Caco-2 (cell line): ENCODE measurements at regions not wholly inside any gene's neighbourhood (a gene's known extent, or its start where the extent isn't known, plus 50 kb on each side); places are given as distances from the start of the nearest gene placed in this dataset.

Experiments
- BruUV-seq: library from RNA; stranded (reverse); fragments of 400-500 nt; replicated peaks from 2 replicates; lab custom pipeline; 2021; lab: Mats Ljungman, UMichigan
- CTCF ChIA-PET: fragments of 300-600 bp; sonication (Branson Sonifier 250); formaldehyde crosslinking; loops from one replicate; lab custom pipeline; 2022; ENCODE audit warnings: antibody characterized with exemption; lab: Charles Lee
- POLR2A ChIA-PET: fragments of 300-600 bp; sonication (Branson Sonifier 250); formaldehyde crosslinking; loops from one replicate; lab custom pipeline; 2022; ENCODE audit warnings: antibody characterized with exemption; lab: Charles Lee
- DNase-seq, 2 experiments: peaks; one replicate each; pipeline versions ENCODE4 v3.0.0 to v3.0.0-alpha.2; 2020 to 2022
- H3K27me3 ChIP-seq: replicated peaks from 2 replicates; pipeline ENCODE4 v1.6.0; 2011; ENCODE audit warnings: low read length; ENCODE audit not compliant: control insufficient read depth, insufficient read depth
- H3K36me3 ChIP-seq: 2 replicates; pipeline ENCODE4 v1.5.1; 2011; ENCODE audit warnings: low read length; ENCODE audit not compliant: control insufficient read depth, insufficient read depth
- H3K4me1 ChIP-seq: fragments of 250-450 bp; sonication (Bioruptor Pico); 2 replicates; pipeline ENCODE4 v1.5.1; 2020; ENCODE audit warnings: mild to moderate bottlenecking
- H3K4me3 ChIP-seq: 2 replicates; pipeline ENCODE4 v1.5.1; 2011; ENCODE audit warnings: low read depth, mild to moderate bottlenecking, control low read depth, low read length
- H3K9me3 ChIP-seq: fragments of 250-450 bp; sonication (Bioruptor Pico); 2 replicates; pipeline ENCODE4 v1.5.1; 2020; ENCODE audit warnings: mild to moderate bottlenecking, moderate library complexity
- H3K27ac Mint-ChIP-seq: one replicate; pipeline ENCODE4 v1.8.0; 2022; ENCODE audit warnings: mixed read lengths; ENCODE audit not compliant: unreplicated experiment
- H3K27me3 Mint-ChIP-seq: one replicate; pipeline ENCODE4 v1.8.0; 2022; ENCODE audit warnings: mixed read lengths; ENCODE audit not compliant: insufficient read depth, unreplicated experiment
- H3K36me3 Mint-ChIP-seq: one replicate; pipeline ENCODE4 v1.8.0; 2022; ENCODE audit warnings: mild to moderate bottlenecking, mixed read lengths; ENCODE audit not compliant: insufficient read depth, unreplicated experiment
- H3K4me1 Mint-ChIP-seq: one replicate; pipeline ENCODE4 v1.8.0; 2022; ENCODE audit warnings: low read depth, mixed read lengths; ENCODE audit not compliant: unreplicated experiment
- H3K4me3 Mint-ChIP-seq: one replicate; pipeline ENCODE4 v1.8.0; 2022; ENCODE audit warnings: mild to moderate bottlenecking, moderate library complexity, mixed read lengths; ENCODE audit not compliant: unreplicated experiment
- H3K9me3 Mint-ChIP-seq: one replicate; pipeline ENCODE4 v1.8.0; 2022; ENCODE audit warnings: mixed read lengths; ENCODE audit not compliant: unreplicated experiment
- CTCF ChIP-seq, 2 experiments: fragments of 200-600 bp in 1 of 2; IDR thresholded peaks; 1 replicate in 1 of 2; 2 replicates in 1 of 2; pipeline versions ENCODE4 v1.5.1 to v1.8.0; 2011 to 2022; ENCODE audit warnings: antibody characterized with exemption in 1 of 2, control low read depth in 1 of 2, inconsistent platforms in 1 of 2, low read depth in 1 of 2, low read length in 1 of 2, mild to moderate bottlenecking in 1 of 2, moderate library complexity in 1 of 2; ENCODE audit not compliant: insufficient read depth in 1 of 2, severe bottlenecking in 1 of 2, unreplicated experiment in 1 of 2
- intact Hi-C: fragments of 100-400 bp; cut with micrococcal nuclease; formaldehyde crosslinking; loops from one replicate; pipeline ENCODE4 v1.10.0; 2022; ENCODE audit not compliant: unreplicated experiment

GRCh38 chrX:113892401-113892800 is 691.5 kb upstream of the HTR2C start:
- H3K4me3 Mint-ChIP-seq, result no peak overlapping the region
- Histone ChIP-seq H3K4me3 (no peak overlapping the region), H3K9me3 (no peaks in the 10 kb centered on the region), H3K36me3 (no peaks in the 10 kb centered on the region), H3K4me1 (no peaks in the 10 kb centered on the region), H3K27me3 (no peaks in the 10 kb centered on the region)
- peaks cover 5% of the 10 kb centered on the region for H3K36me3 Mint-ChIP-seq
- intact Hi-C loops, result no loop called here
- BruUV-seq, result no TSS peak
- no peak for DNase-seq
- no peaks in the 10 kb centered on the region for H3K4me1 Mint-ChIP-seq
- POLR2A ChIA-PET, result no interaction called here
- H3K27me3 Mint-ChIP-seq, result no peaks in the 10 kb centered on the region
- no peak overlapping the region for H3K27ac Mint-ChIP-seq
- CTCF ChIA-PET, result no interaction called here
- H3K9me3 Mint-ChIP-seq, result peaks cover 16% of the 10 kb centered on the region
- no peak for TF ChIP-seq CTCF (IDR thresholded peaks at IDR 0.05; ENCODE audit: insufficient read depth in 1 of 2, low read depth in 1 of 2, low read length in 1 of 2, severe bottlenecking in 1 of 2, unreplicated experiment in 1 of 2)

DNA sequence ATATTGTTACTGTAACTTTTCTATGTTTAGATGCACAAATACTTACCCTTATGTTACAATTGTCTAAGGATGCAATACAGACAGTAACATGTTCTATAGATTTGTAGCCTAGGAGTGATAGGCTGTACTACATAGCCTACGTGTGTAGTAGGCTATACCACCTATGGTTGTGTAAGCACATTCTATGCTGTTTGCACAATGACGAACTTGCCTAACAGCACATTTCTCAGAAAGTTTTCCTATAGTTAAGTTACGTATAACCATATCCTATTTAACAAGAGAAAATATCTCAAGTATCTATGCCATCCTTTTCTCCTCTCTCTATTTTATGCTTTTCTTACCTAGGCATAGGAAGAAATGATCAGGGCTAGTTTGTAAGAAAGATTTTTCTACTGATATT is 710.8 kb upstream of the HTR2C start:
- H3K4me1 ChIP-seq, result no peaks in the 10 kb centered on the region
- no peaks in the 10 kb centered on the region for H3K27me3 ChIP-seq
- no peaks in the 10 kb centered on the region for H3K36me3 ChIP-seq
- Mint-ChIP-seq H3K4me3 (no peak overlapping the region), H3K9me3 (no peaks in the 10 kb centered on the region), H3K4me1 (no peaks in the 10 kb centered on the region), H3K27ac (no peak overlapping the region), H3K27me3 (no peaks in the 10 kb centered on the region), H3K36me3 (no peaks in the 10 kb centered on the region)
- no peak for TF ChIP-seq CTCF (IDR thresholded peaks at IDR 0.05; ENCODE audit: insufficient read depth in 1 of 2, low read depth in 1 of 2, low read length in 1 of 2, severe bottlenecking in 1 of 2, unreplicated experiment in 1 of 2)
- intact Hi-C loops, result no loop called here
- no peak overlapping the region for H3K4me3 ChIP-seq
- BruUV-seq, result no TSS peak
- no peak for DNase-seq
- POLR2A ChIA-PET, result no interaction called here
- CTCF ChIA-PET, result no interaction called here
- no peaks in the 10 kb centered on the region for H3K9me3 ChIP-seq

DNA sequence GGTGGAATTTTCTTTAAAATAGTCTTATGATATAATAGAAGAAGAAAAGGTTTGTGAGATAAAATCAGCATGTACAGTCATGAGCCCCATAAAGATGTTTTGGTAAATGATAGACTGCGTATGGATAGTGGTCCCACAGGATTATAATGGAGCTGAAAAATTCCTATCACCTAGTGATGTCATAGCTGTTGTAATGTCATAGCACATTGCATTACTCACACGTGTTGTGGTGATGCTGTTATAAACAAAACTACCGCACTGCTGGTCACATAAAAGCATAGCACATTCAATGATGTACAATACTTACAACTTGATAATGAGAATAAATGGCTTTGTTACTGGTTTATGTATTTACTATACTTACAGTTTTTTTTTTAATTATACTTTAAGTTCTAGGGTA is 715.2 kb upstream of the HTR2C start:
- H3K9me3 ChIP-seq, result no peaks in the 10 kb centered on the region
- no peaks in the 10 kb centered on the region for H3K4me1 Mint-ChIP-seq
- CTCF ChIA-PET, result no interaction called here
- intact Hi-C loops, result no loop called here
- POLR2A ChIA-PET, result no interaction called here
- no peaks in the 10 kb centered on the region for H3K36me3 Mint-ChIP-seq
- no peaks in the 10 kb centered on the region for H3K27me3 Mint-ChIP-seq
- no peaks in the 10 kb centered on the region for H3K36me3 ChIP-seq
- no peaks in the 10 kb centered on the region for H3K27me3 ChIP-seq
- no peaks in the 10 kb centered on the region for H3K9me3 Mint-ChIP-seq
- no peak for DNase-seq
- no peak overlapping the region for H3K27ac Mint-ChIP-seq
- no peak overlapping the region for H3K4me3 Mint-ChIP-seq
- no peak for TF ChIP-seq CTCF (IDR thresholded peaks at IDR 0.05; ENCODE audit: insufficient read depth in 1 of 2, low read depth in 1 of 2, low read length in 1 of 2, severe bottlenecking in 1 of 2, unreplicated experiment in 1 of 2)
- BruUV-seq, result no TSS peak
- no peak overlapping the region for H3K4me3 ChIP-seq
- H3K4me1 ChIP-seq, result no peaks in the 10 kb centered on the region
